Glomerular visceral epithelial cell (primary cell): ENCODE measurements at regions not wholly inside any gene's neighbourhood (a gene's known extent, or its start where the extent isn't known, plus 50 kb on each side); places are given as distances from the start of the nearest gene placed in this dataset.
A peak's percentile ranks its signal among the peaks of the same experiment; 100 is the strongest.
"Not testable (repeated sequence)": the region's sequence is repeated elsewhere in the genome, so short reads cannot be mapped to it uniquely, and the experiment has no call there.

Experiments used
- DNase-seq: peaks from one replicate; pipeline ENCODE4 v3.0.0-alpha.2; 2016; ENCODE audit errors: extremely low spot score

DNA sequence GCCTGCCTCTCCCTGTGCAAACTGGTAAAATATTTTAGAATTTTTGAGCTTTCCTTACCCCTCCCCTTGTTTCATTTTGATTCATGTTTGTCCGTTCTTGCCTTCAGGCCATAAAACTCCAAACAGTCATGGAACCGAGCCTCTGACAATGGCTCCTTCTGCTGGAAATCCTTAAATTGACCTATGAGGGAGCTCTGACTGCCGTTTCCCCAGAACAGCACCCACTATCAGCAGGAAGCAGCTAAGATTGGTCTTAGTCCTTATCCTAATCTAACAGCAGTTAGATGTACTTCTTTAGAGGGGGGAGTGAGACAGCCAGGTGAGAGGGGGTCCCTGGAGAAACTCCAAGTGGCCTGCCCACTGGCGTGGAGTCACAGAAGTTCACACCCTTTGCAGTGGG, 106.7 kb downstream of the FAM174A start:
- no peak for DNase-seq

DNA sequence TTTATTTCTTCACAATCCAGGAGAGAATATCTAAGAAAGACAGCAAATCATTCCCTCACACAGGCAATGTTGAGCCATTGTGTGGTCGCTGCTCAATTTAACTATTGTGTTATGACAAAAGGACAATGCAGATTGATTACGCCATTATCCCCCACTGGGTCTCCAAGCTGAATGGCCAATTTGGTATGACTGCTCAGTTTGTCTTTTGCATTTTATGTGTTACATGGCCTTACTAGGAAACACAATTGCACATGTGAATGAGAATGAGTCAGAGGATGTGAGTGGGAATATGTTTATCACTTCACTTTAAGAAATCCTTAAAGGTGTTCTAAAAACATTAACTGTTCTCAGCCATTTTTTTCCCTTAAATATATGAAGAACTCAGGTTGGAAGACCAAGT, 108.3 kb downstream of the FAM174A start:
- DNase-seq = peak; percentile 26

DNA sequence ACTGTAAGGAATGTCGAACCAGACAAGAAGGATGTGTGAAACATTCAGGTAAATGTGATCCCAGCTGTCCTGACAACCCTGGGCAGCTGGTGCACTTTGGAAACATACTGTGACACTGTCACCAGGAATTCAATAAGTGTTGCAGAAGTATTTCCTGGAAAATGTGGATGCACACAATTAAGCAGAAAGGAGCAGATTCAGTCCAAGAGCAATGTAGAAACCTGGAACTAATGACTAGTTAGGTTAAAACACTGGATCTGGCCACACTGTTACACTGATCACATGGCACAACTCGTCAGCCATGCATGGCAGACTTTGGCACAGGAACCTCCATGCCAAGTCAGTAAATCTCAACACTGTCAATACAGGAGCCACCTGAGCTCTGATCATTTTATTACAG, 109.0 kb downstream of the FAM174A start:
- DNase-seq = peak; percentile 77

DNA sequence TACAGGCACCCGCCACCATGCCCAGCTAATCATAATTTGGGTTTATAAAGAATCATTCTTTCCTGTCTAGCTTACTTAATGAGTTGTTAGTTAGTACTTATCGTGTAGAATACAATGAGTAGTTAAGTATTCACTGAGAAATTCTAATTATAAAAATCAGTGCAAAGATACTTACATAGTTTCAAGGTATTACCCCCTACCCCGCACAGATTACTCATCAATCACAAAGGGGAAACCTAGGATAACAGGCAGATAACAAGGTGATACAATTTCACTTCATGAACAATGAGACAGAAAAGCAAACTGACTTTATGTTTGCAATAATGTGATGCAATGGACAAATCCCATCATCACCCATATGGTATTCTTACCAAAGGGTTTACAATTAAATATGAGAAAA, 109.6 kb downstream of the FAM174A start:
- DNase-seq = no peak

DNA sequence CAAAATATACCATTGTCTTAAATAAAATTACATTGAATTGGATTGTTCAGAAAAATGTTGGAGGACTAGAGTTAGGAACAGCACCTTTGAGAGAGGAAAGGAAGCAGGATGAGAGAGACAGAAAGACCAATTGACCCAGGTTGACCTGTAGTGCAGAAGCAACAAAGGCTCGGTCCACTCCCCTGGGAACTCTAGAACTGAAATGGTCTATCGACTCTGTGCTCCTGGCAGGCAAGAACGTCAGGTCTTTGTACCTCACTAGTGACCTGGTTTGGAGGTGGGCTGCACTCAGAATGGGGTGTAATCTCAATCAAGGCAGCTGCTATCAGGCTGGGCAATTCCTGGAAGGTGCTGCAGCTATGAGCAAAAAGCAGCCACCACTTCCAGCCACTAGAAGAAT, 110.8 kb downstream of the FAM174A start:
- no peak for DNase-seq

DNA sequence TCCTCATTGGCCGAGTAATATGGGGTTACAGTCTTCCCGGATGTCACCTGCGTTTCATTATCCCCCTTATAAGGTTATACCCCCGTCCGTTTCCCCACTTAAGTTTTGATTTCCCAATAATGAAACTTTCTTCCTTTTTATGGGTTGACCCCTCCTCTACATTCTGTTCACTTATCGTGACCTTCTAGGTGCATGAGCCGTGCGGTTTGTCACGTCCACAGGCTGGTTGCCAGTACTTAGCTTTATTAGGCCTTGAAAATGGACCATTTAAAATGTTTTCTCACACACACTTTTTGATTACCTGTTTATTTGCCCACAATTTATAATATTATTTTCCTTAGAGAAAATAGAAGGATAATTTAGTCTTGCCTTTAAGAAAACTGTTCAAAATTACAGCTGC, 111.5 kb downstream of the FAM174A start:
- no peak for DNase-seq

DNA sequence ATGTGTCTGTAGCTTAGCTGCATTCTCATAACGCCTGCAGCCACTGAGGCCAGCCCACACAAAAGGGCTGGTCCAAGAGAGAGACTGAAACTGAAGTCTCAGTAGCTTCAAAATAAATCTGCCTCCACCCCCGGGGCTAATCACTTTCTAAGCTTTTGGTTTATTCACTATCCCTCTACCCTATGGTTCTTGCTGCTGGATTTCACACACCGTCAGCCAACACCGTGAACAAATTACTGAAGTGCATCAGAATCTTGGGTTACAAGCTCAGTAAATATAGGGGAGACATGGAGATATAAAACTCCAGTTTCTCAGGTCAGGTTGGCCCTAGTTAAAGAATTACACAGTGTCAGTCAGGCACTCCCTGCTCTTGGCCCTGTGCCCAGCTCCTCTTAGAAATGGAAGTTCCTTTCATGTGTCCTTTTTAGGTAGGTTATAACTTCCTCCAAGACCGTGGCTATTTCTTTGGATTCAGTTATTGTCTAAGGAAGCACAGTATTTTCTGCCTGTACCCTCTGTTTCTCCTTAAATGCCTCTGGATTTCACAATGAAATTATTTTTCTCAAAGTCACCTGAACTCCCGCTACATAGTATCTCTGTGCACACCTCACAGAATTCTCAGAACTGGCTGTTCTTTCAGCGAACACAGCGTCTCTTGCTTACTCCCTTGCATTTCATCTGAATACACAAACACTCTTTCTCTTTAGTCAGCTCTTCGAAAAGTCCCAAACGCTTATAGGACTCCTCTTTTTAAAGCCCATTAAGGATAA, 112.5 kb downstream of the FAM174A start:
- peak; percentile 78 for DNase-seq

DNA sequence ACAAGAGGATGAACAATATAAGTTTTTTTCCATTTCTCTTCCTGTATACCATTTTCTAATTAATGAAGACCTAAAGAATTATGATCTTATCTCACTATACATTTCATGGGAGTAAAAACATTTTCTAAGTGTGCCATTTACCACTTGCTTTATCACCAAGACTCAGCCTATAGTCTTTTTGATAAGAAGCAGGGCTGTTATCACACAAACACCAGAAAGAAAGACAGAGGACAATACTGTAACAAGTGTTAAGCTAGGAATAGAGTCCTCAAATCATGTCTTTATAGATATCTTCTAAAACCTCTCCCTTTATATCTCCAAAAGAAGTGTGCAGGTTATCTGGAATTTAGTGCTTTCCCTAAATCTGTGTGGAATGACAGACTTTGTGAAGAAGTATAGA, 119.7 kb downstream of the FAM174A start:
- DNase-seq = no peak

DNA sequence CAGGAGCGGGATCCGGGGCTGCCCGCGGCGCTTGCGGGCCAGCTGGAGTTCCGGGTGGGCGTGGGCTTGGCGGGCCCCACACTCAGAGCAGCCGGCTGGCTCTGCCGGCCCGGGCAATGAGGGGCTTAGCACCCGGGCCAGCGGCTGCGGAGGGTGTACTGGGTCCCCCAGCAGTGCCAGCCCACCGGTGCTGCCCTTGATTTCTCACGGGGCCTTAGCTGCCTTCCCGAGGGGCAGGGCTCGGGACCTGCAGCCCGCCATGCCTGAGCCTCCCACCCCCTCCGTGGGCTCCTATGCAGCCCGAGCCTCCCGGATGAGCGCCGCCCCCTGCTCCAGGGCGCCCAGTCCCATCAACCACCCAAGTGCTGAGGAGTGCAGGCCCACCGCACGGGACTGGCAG, 121.6 kb downstream of the FAM174A start:
- DNase-seq = not testable (repeated sequence)

DNA sequence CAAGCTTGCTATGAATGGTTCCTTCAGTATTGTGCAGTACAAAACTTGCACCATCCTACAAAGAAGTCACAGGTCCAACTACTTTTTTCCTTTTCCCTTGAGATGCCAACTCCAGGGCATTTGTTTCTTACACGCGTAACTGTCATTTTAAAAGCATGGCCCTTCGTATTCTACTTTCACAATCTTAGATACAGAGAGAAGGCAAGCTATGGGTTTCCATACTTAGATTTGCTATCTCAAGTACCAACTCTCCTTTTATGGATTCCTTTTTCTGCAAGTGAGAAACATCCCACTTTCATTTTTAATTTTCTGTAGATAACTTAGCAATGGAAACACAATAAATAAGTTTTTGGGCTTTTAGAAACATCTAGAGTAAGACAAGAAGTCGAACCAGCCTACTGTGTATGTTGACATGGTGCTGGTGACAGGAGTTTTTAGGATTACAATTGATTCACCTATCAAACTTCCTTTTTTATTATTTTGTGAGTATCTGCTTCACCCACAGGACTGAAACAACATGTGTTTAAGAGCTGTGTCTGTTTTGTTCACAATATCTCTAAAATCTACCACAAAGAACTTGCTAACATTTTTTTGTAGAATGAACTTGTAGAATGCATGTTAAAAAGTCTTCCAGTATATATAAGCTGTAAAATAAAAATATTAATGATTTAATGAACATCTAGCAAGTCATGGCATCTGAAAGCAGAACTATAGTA, 124.1 kb downstream of the FAM174A start:
- DNase-seq = no peak

DNA sequence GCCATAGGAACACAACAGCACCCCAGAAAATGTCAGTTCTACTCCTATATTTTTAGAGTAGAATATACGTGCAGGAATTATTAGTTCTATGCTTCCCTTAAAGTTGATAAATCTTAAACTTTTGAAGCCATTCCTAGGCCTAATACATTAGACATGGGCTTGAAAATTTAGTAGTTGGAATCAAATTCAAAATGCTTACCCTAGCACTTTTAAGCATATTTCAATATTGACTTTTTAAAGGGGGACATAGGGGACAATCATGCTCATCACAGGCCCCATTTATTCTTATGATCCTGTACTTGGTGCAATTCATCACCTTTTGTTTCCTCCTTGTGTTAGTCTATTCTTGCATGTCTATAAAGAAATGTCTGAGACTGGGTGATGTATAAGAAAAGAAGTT, 129.0 kb downstream of the FAM174A start:
- DNase-seq = no peak

DNA sequence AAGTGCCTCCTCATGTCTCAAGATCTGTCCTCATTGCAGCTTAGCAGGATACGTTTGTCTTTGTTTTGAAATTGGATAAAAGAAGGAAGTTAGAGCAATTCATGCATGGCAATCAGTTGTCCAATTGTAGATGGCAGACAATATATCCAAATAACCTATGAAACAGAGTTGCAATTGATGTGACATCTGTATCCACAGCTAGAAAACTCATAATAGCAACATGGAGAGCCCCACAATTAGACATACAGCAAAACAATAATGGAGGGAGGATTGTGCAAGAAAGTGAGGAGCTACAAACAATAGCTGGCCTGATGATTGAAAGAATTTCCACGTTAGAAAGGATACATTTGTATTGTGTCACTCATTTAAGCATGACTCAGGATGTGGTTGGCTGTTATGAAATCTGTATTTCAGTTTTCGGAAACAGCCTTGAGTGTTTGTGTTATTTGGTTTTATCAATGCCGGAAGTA, 132.0 kb downstream of the FAM174A start:
- peak; percentile 24 for DNase-seq

DNA sequence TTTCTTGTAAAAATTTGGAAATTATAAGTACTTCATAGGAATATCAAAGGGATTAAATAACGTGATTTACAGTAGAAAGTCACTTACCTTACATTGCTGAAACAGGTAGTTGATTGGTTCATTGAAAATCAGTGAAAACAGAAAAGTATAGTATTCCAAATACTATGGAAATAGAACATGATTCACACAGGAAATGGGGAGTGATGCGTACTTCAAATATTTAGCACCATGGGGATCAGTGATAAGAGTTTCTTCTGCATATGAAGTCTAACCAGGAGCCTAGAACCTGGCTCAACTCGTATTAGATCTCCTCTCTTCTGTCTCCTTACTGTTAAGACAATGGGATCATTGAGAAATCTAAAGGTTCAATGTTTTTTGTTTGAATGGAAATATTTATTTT, 133.3 kb downstream of the FAM174A start:
- no peak for DNase-seq

DNA sequence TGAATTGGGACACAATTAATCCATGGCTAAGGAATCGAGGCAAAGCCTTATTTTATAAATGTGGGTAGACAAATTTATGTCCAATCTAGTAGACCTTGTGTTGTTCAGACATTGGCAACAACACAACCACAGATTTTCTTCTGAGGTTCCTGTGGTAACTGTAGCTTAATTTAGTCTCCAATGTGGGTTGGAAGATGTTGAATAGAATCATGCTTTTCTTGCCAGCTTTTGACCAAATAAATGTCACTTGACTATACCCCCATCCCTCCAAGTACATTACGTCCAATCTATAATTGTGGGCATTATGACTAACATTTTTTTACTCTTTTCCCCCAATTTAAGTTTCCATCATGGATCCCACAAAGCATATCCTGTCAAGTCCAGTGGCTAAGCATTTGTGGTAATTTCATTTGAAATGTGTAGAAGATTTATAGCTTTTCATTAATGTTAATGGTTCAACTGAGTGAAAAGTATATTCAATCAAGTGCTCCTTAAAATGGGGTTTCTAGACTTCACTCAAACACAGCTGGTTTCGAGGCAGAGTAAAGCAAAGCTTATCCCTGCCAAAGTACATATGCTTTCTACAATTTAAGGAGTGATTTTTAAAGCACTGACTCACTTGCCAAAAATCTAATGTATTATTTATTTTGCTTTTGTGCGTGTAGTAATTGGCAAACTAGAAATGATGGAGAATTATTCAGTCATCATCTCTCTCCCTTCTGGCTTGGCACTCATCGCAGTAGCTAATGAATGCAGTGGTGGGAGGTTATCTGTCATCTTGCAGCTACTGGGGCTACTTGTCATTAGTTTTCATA, 141.8 kb downstream of the FAM174A start:
- peak; percentile 50 for DNase-seq

DNA sequence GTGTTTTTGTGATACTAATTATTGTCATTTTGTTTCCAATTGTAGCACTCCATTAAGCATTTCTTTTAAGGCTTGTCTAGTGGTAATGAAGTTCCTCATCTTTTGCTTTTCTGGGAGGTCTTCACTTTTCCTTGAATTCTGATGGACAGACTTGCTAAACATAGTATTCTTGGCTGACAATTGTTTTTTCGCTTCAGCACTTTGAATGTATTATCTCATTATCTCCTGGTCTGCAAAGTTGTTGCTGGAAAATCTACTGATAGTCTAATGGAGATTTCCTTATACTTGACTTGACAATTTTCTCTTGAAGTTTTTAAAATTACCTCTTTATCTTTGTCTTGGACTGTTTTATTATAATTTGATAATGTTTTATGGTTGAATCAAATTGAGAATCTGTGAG, 147.5 kb downstream of the FAM174A start:
- DNase-seq = no peak

DNA sequence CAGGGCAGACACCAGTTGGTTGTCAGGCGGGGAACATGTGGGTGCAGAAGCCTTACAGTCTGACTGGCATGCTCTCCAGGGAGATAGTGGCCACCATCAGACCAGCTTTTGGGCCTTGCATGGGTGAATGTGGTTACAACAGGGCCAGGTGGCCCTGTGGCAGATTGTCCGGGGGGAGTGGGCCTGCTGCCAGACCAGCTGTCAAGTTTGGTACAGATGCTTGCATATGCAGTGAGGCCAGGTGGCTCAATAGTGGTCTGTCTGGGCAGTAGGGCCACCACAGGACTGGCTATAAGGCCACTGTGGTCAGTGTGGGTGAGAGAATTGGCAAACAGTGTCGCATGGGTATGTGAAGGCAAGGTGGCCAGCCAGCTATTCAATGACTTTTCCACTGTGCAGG, 148.7 kb downstream of the FAM174A start:
- no peak for DNase-seq

DNA sequence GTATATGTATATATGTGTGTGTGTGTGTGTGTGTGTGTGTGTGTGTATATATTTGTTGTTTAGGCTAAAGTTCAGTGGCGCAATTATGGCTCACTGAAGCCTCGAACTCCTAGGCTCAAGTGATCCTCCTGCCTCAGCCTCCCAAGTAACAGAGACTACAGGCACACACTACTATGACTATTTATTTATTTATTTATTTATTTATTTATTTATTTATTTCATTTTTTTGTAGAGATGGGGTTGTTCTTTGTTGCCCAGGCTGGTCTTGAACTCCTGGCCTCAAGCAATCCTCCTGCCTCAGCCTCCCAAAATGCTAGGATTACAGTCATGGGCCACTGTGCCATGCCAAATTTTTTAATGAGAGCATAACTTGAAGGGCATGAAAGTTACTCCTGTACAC, 149.9 kb downstream of the FAM174A start:
- DNase-seq = not testable (repeated sequence)

DNA sequence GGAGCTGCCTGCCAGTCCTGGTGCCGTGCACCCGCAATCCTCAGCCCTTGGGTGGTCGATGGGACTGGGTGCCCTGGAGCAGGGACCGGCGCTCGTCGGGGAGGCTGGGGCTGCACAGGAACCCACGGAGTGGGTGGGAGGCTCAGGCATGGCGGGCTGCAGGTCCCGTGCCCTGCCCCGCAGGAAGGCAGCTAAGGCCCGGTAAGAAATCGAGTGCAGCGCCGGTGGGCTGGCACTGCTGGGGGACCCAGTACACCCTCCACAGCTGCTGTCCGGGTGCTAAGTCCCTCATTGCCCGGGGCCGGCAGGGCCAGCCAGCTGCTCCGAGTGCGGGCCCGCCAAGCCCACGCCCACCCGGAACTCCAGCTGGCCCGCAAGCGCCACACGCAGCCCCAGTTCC, 153.7 kb downstream of the FAM174A start:
- DNase-seq = not testable (repeated sequence)

DNA sequence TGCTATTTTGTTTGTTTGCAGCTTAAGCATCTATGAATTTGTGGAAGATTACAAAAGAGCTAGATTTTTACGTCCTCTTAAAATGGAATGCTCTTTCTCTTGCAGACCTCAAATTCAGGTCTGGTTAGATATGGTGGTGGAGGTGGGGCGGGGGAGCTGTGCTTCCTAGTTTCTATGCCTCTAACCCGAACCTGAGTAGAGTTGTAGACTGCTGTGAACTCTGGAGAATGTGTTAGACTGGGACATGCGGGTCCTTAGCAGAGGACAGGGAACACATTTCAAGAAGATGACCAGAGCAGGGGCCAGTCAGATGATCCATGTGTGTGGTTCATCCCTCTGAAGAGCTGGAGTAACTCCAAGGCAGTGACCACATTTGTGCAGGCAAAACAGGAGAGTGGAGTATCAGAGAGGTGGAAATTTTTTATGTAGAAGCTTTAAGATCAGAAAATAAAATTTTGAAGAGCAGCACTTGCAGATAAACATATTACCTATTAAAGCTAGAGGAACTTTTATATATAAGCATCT, 154.9 kb downstream of the FAM174A start:
- no peak for DNase-seq

DNA sequence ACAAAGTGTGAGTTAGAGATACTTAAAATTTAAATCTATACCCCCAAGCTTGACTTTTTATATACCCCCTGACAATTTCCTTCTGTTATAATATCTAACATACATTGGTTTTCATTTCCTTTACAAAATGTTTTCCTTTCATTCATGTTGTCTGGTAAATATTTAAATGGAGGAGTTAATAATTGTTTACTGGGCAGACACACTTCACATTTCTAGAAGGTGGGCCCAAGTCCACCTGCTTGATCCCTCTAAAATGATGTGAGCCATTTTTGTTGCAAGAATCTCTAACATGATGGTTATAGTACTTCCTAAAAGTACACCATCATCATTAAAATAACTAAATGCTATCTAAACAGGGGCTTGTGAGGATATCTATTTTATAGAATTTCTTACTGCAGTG, 155.9 kb downstream of the FAM174A start:
- DNase-seq = no peak

DNA sequence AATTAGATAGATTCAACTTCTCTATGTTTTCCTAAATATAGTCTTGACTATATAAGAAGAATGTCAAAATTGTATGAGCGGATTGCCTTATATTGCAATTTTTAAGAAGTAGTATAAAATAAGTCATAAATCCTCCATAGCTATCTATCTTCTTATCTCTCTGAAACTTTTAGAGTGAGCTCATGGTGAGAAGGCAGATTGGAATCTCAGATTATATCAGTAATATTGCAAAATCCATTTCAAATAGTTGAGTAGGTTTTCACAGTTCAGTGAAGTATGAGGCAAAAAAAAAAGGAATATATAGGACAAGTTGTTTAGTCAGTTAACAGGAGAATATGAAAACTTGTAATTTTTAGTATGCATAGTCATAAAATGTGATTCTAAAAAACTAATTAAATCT, 156.4 kb downstream of the FAM174A start:
- DNase-seq = no peak

DNA sequence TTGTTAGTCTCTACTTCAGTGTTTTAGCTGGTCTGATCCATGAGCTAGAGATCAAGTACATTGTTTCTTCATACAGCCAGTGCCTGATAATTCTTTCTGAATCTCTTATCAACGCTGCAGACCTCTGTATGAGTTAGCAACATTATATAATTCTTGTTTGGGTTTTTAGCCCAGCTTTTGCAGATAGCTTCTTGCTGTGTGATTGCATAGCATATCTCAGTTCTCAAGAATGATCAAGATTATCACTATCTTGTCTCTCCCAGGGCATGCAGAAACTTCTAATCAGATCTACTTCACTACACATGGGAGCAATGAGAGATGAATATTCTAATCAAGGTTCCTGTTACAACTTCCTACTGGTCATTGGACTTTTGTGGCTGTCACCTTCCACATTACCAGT, 158.3 kb downstream of the FAM174A start:
- no peak for DNase-seq
